Prostate gland (tissue), 2 donors: ENCODE measurements at regions not wholly inside any gene's neighbourhood (a gene's known extent, or its start where the extent isn't known, plus 50 kb on each side); places are given as distances from the start of the nearest gene placed in this dataset.

ENCODE experiments used
- DNase-seq: peaks from one replicate; pipeline ENCODE4 v3.0.0-alpha.2; 2019; ENCODE audit warnings: low spot score
- H3K27ac ChIP-seq, 2 donors: fragments of 200-600 bp; sonication (generic); 2 replicates each; pipeline ENCODE4 v1.5.1; 2017 to 2019
- H3K27me3 ChIP-seq: fragments of 200-600 bp; sonication (generic); replicated peaks from 2 replicates; pipeline ENCODE4 v1.5.1; 2019; ENCODE audit not compliant: insufficient read depth
- H3K36me3 ChIP-seq, 2 donors: fragments of 200-600 bp; sonication (generic); 1 replicate in 1 of 2; 2 replicates in 1 of 2; pipeline versions ENCODE4 v1.5.1 to v1.8.1; 2017 to 2019
- H3K4me1 ChIP-seq: fragments of 200-600 bp; sonication (generic); replicated peaks from 2 replicates; pipeline ENCODE4 v1.5.1; 2019
- H3K4me3 ChIP-seq, 2 donors: fragments of 200-600 bp; sonication (generic); 2 replicates each; pipeline ENCODE4 v1.5.1; 2017 to 2019
- H3K9me3 ChIP-seq: fragments of 200-600 bp; sonication (generic); 2 replicates; pipeline ENCODE4 v1.5.1; 2017
- POLR2A ChIP-seq: fragments of 450-650 bp; IDR thresholded peaks from one replicate; pipeline ENCODE4 v1.6.1; 2016; ENCODE audit warnings: antibody characterized with exemption, mild to moderate bottlenecking
- POLR2AphosphoS5 ChIP-seq: sonication (generic); formaldehyde crosslinking; IDR thresholded peaks from one replicate; pipeline ENCODE4 v1.6.1; 2017; ENCODE audit warnings: antibody characterized with exemption
- WGBS: methylation state at CpG from one replicate; pipeline ENCODE4 v1.1.5; 2018; 5-methylcytosine and 5-hydroxymethylcytosine counted together
- intact Hi-C: fragments of 100-400 bp; cut with DNase I; formaldehyde crosslinking; loops from one replicate; pipeline ENCODE4 v1.14.2; 2022
- small RNA-seq, 2 donors: library from RNA; depleted of rRNA; stranded (forward); fragments of <200 nt; gene quantifications; one replicate each; pipeline ENCODE3, GENCODE V24; 2016
- TF ChIP-seq, protein P1 (sequence below), 4 experiments: fragments of 200-600 bp in 2 of 4; fragments of 450-650 bp in 2 of 4; sonication (generic) in 2 of 4; IDR thresholded peaks; 1 replicate in 3 of 4; 2 replicates in 1 of 4; pipeline ENCODE4 v1.5.1; 2016 to 2019; ENCODE audit warnings: antibody characterized with exemption in 4 of 4, mild to moderate bottlenecking in 2 of 4, moderate library complexity in 2 of 4

DNA sequence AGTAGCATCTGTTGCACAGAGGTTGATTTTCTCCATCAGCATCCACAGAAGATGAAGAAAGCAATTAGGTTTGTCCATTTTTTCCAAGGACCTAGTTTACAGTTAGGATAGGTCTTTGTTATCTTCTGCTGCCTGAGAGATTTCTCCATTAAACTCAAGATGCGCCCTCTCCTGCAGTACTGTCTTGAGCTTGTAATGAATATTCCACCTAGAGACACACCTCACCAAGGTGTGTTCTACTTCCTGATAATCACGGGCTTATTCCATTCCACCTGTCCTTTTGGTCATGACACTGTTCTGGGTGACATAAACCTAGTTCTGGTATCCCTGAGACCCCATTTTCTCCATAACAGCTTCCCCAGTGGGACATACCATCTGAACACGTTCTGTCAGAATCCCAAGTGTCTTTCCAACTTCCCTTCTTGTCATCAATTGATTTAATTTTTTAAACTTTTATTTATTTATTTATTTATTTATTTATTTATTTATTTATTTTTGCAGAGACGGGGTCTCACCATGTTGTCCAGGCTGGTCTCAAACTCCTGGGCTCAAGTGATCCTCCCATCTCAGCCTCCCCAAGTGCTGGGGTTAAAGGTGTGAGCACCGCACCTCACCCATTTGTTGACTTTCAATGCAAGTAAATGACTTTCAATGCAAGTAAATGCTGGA, 75.6 kb upstream of the HS3ST5 start:
- WGBS = 94% methylated on average over 5 of the region's 5 CpGs
- DNase-seq = no peak
- Histone ChIP-seq H3K4me1 (no peaks in the 10 kb centered on the region), H3K9me3 (no peaks in the 10 kb centered on the region), H3K27me3 (no peaks in the 10 kb centered on the region), H3K27ac (no peak overlapping the region), H3K4me3 (no peak overlapping the region), H3K36me3 (no peaks in the 10 kb centered on the region)
- TF ChIP-seq POLR2A = no peak
- intact Hi-C loops = no loop called here

DNA sequence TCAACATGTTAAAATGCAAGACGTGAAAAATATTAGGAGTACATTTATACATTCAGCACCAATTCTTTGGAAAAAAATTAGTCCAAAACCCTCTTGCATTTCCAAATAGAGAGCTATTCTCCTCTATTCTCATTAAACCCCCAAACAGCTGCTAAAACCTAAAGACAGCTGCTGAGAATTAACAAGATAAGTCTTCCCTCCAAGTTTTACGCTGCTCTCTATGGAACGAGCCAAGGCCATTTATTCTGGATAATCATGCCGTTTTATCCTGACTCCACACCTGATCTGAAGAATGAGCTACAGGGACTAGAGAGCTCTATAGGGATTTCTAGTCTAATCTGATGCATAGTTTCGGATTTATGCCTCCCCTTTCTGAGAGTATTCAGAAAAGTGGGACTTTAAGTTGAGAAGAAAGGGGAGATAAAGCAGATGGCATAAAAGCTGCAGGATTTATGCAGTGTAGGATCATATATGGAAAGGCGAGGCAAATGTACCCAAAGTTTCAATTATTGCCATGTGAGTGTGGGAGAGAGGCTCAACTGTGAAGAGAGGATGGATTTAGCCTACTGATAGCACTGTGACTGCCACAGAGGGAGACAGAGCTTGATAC, 64.7 kb upstream of the HS3ST5 start:
- intact Hi-C loops = no loop called here
- no peak overlapping the region for H3K27ac ChIP-seq

DNA sequence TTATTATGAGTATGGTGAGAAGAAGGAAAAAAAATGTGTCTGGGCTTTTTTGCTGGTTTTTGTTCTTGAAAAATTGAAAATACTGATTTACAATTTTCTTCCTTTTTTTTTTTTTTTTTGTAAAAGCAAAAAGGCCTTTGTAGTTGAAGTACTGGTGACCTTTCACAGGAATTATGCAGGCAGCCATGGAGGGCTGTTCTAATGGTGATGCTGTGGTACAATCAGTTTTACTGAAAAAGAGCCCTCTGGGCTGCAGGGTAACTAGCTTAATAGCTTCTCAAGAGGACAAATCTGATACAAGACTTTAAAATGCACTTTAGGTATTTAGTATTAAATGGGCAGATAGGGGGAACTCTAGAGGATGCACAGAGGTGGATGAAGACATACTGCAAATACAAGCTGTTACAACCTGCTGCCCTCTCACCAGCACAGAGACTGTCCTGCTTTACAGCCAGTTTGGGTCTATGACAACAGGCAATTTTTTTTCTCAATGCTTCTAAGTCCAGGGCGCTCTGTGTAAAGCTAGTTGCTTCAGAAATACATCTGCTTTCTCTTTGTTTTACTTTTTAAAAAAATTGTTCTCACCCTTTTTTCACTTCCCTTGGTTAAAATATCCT, 61.6 kb upstream of the HS3ST5 start:
- no peaks in the 10 kb centered on the region for H3K9me3 ChIP-seq
- DNase-seq = no peak
- no peak for TF ChIP-seq POLR2A
- TF ChIP-seq POLR2AphosphoS5 = no peak
- TF ChIP-seq, protein P1, sequence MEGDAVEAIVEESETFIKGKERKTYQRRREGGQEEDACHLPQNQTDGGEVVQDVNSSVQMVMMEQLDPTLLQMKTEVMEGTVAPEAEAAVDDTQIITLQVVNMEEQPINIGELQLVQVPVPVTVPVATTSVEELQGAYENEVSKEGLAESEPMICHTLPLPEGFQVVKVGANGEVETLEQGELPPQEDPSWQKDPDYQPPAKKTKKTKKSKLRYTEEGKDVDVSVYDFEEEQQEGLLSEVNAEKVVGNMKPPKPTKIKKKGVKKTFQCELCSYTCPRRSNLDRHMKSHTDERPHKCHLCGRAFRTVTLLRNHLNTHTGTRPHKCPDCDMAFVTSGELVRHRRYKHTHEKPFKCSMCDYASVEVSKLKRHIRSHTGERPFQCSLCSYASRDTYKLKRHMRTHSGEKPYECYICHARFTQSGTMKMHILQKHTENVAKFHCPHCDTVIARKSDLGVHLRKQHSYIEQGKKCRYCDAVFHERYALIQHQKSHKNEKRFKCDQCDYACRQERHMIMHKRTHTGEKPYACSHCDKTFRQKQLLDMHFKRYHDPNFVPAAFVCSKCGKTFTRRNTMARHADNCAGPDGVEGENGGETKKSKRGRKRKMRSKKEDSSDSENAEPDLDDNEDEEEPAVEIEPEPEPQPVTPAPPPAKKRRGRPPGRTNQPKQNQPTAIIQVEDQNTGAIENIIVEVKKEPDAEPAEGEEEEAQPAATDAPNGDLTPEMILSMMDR (IDR thresholded peaks at IDR 0.05) = no peak
- WGBS = 86% methylated on average over 1 of the region's 1 CpG
- H3K4me3 ChIP-seq = no peak overlapping the region
- H3K27me3 ChIP-seq = no peaks in the 10 kb centered on the region
- H3K4me1 ChIP-seq = no peaks in the 10 kb centered on the region
- no peak overlapping the region for H3K27ac ChIP-seq
- H3K36me3 ChIP-seq = no peaks in the 10 kb centered on the region
- intact Hi-C loops = no loop called here

More for the DNA sequence above, 64.7 kb upstream of the HS3ST5 start:
- H3K4me1 ChIP-seq = no peaks in the 10 kb centered on the region
- H3K4me3 ChIP-seq = no peak overlapping the region
- H3K27me3 ChIP-seq = no peaks in the 10 kb centered on the region
- TF ChIP-seq POLR2A (no peak), POLR2AphosphoS5 (no peak)
- TF ChIP-seq, protein P1 (IDR thresholded peaks at IDR 0.05) = no peak
- no peaks in the 10 kb centered on the region for H3K9me3 ChIP-seq
- H3K36me3 ChIP-seq = no peaks in the 10 kb centered on the region
- no peak for DNase-seq
- 75% methylated on average over 6 of the region's 6 CpGs for WGBS

DNA sequence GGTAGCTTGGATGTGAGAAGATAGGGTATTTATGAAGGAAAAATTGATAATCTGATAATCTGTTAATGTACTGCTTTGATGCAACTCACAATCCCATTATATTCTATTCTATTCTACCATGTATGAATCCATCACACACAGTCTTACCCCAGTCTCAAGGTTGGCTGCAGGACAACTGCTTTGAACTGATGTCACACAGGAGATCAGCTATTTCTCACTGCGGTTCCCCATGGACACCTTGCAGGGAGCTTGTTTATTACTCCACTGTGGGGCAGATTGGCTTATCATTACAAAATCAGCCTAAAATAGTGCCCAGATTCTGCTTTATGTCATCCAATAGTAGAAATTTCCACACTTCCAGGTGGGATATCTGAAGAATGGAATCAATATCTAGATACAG, 61.0 kb upstream of the HS3ST5 start:
- Histone ChIP-seq H3K9me3 (no peaks in the 10 kb centered on the region), H3K36me3 (no peaks in the 10 kb centered on the region), H3K27me3 (no peaks in the 10 kb centered on the region), H3K4me1 (no peaks in the 10 kb centered on the region), H3K4me3 (no peak overlapping the region), H3K27ac (no peak overlapping the region)
- TF ChIP-seq, protein P1 (IDR thresholded peaks at IDR 0.05) = no peak
- TF ChIP-seq POLR2AphosphoS5 (no peak), POLR2A (no peak)
- DNase-seq = no peak
- WGBS = 56% methylated on average over 1 of the region's 1 CpG
- intact Hi-C loops = no loop called here

DNA sequence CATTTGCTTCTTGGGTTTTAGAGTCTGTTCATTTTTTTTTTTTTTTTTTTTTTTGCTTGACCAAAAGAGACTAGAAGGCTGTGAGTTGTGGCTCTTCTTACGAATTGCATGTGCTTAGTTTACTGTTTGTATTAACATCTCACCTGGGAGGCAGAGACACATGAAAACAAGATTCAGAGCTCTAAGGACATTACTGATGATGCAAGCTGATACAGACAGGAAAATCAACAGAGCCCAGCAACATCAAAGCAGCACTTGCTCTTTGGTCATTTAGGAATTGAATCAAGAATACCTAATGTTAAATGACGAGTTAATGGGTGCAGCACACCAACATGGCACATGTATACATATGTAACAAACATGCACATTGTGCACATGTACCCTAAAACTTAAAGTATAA, 55.7 kb upstream of the HS3ST5 start:
- WGBS = 21% methylated on average over 2 of the region's 2 CpGs
- H3K27me3 ChIP-seq = no peaks in the 10 kb centered on the region
- H3K36me3 ChIP-seq = no peaks in the 10 kb centered on the region
- H3K9me3 ChIP-seq = no peaks in the 10 kb centered on the region
- DNase-seq = no peak
- intact Hi-C loops = no loop called here
- H3K4me1 ChIP-seq = no peaks in the 10 kb centered on the region
- H3K27ac ChIP-seq = no peak overlapping the region
- H3K4me3 ChIP-seq = no peak overlapping the region
- no peak for TF ChIP-seq POLR2AphosphoS5

Small RNA genes lying in the stretch of these regions (small RNA-seq; reads per million reads assigned to genes)
- 0 reads per million in 2 donors for gene AL606845.1
- gene RNU6-475P = 0 reads per million in 2 donors
